GM19372 (cell line): ENCODE measurements at regions not wholly inside any gene's neighbourhood (a gene's known extent, or its start where the extent isn't known, plus 50 kb on each side); places are given as distances from the start of the nearest gene placed in this dataset.
"Not testable (repeated sequence)": the region's sequence is repeated elsewhere in the genome, so short reads cannot be mapped to it uniquely, and the experiment has no call there.

ENCODE experiments used
- ATAC-seq: cut with Tn5 transposase; IDR thresholded peaks from one replicate; pipeline ENCODE4 v1.9.1; 2021; ENCODE audit warnings: mild to moderate bottlenecking, low read depth, moderate library complexity; ENCODE audit not compliant: unreplicated experiment

GRCh38 chr1:157274698-157275534, 136.7 kb upstream of the ETV3 start:
- no peak for ATAC-seq

GRCh38 chr1:157272729-157273524, 134.7 kb upstream of the ETV3 start:
- ATAC-seq = no peak

- no peak for ATAC-seq
Observed at GRCh38 chr1:157272264-157272663, 134.1 kb upstream of the ETV3 start.

GRCh38 chr1:157270705-157271274, 132.6 kb upstream of the ETV3 start:
- no peak for ATAC-seq

GRCh38 chr1:157269656-157270375, 131.6 kb upstream of the ETV3 start:
- no peak for ATAC-seq

- no peak for ATAC-seq
Observed at GRCh38 chr1:157262891-157263290, 124.7 kb upstream of the ETV3 start.

GRCh38 chr1:157262422-157262821, 124.2 kb upstream of the ETV3 start:
- ATAC-seq = no peak

GRCh38 chr1:157255891-157256290, 117.7 kb upstream of the ETV3 start:
- ATAC-seq = not testable (repeated sequence)

- ATAC-seq = not testable (repeated sequence)
Observed at GRCh38 chr1:157254183-157254582, 116.0 kb upstream of the ETV3 start.

GRCh38 chr1:157252473-157252872, 114.3 kb upstream of the ETV3 start:
- no peak for ATAC-seq

- ATAC-seq = no peak
Observed at GRCh38 chr1:157249739-157250138, 111.5 kb upstream of the ETV3 start.

- ATAC-seq = no peak
Observed at GRCh38 chr1:157249326-157249725, 111.1 kb upstream of the ETV3 start.

- not testable (repeated sequence) for ATAC-seq
Observed at GRCh38 chr1:157247764-157248049, 109.5 kb upstream of the ETV3 start.

- ATAC-seq = no peak
Observed at GRCh38 chr1:157247005-157247763, 109.0 kb upstream of the ETV3 start.

- ATAC-seq = no peak
Observed at GRCh38 chr1:157245823-157246222, 107.6 kb upstream of the ETV3 start.

- ATAC-seq = no peak
Observed at GRCh38 chr1:157241185-157241538, 103.0 kb upstream of the ETV3 start.

GRCh38 chr1:157240495-157241184, 102.4 kb upstream of the ETV3 start:
- ATAC-seq = no peak

GRCh38 chr1:157239936-157240335, 101.7 kb upstream of the ETV3 start:
- no peak for ATAC-seq

GRCh38 chr1:157238585-157238984, 100.4 kb upstream of the ETV3 start:
- ATAC-seq = no peak

- no peak for ATAC-seq
Observed at GRCh38 chr1:157237981-157238380, 99.8 kb upstream of the ETV3 start.
